Activated CD8-positive, alpha-beta memory T cell treated with anti-CD3 and anti-CD28 coated beads for 24 hours (primary cell): ENCODE measurements at regions not wholly inside any gene's neighbourhood (a gene's known extent, or its start where the extent isn't known, plus 50 kb on each side); places are given as distances from the start of the nearest gene placed in this dataset.

Experiments
- DNase-seq: peaks from one replicate; pipeline ENCODE4 v3.0.0-alpha.2; 2020

- DNase-seq: no peak
Observed at GRCh38 chr1:83769594-83770318, 229.2 kb downstream of the TTLL7 start.

- no peak for DNase-seq
Observed at GRCh38 chr1:83769072-83769471, 229.9 kb downstream of the TTLL7 start.

GRCh38 chr1:83766241-83766691 lies 232.7 kb downstream of the TTLL7 start:
- DNase-seq: no peak

GRCh38 chr1:83765125-83765524 lies 233.8 kb downstream of the TTLL7 start:
- no peak for DNase-seq

GRCh38 chr1:83764209-83764608 lies 234.7 kb downstream of the TTLL7 start:
- DNase-seq: no peak

GRCh38 chr1:83763361-83764095 lies 235.4 kb downstream of the TTLL7 start:
- DNase-seq: no peak

GRCh38 chr1:83762416-83762815 lies 236.5 kb downstream of the TTLL7 start:
- no peak for DNase-seq

GRCh38 chr1:83762039-83762365 lies 236.9 kb downstream of the TTLL7 start:
- no peak for DNase-seq

GRCh38 chr1:83761167-83762038 lies 237.5 kb downstream of the TTLL7 start:
- no peak for DNase-seq

- no peak for DNase-seq
Observed at GRCh38 chr1:83760226-83761021, 238.5 kb downstream of the TTLL7 start.

GRCh38 chr1:83756984-83757717 lies 241.8 kb downstream of the TTLL7 start:
- DNase-seq: no peak

GRCh38 chr1:83751602-83752001 lies 247.3 kb downstream of the TTLL7 start:
- DNase-seq: no peak

- no peak for DNase-seq
Observed at GRCh38 chr1:83750201-83750600, 248.7 kb downstream of the TTLL7 start.

- no peak for DNase-seq
Observed at GRCh38 chr1:83747853-83748482, 251.0 kb downstream of the TTLL7 start.

- no peak for DNase-seq
Observed at GRCh38 chr1:83746234-83746633, 252.7 kb downstream of the TTLL7 start.

- DNase-seq: no peak
Observed at GRCh38 chr1:83742446-83742845, 256.5 kb downstream of the TTLL7 start.

- DNase-seq: no peak
Observed at GRCh38 chr1:83741770-83742169, 257.2 kb downstream of the TTLL7 start.

GRCh38 chr1:83741348-83741747 lies 257.6 kb downstream of the TTLL7 start:
- no peak for DNase-seq

GRCh38 chr1:83735526-83735925 lies 263.4 kb downstream of the TTLL7 start:
- DNase-seq: no peak

GRCh38 chr1:83734420-83734819 lies 264.5 kb downstream of the TTLL7 start:
- DNase-seq: no peak

- no peak for DNase-seq
Observed at GRCh38 chr1:83725735-83726360, 273.1 kb downstream of the TTLL7 start.
